Endothelial cell (in vitro differentiated cells): ENCODE measurements at regions not wholly inside any gene's neighbourhood (a gene's known extent, or its start where the extent isn't known, plus 50 kb on each side); places are given as distances from the start of the nearest gene placed in this dataset.

Source experiments
- DNase-seq: peaks from one replicate; pipeline ENCODE4 v3.0.0; 2021; ENCODE audit warnings: low spot score
- H3K27ac Mint-ChIP-seq: one replicate; pipeline ENCODE4 v1.8.0; 2021; ENCODE audit warnings: mixed read lengths, inconsistent platforms; ENCODE audit not compliant: unreplicated experiment
- H3K27me3 Mint-ChIP-seq: one replicate; pipeline ENCODE4 v1.8.0; 2021; ENCODE audit warnings: mild to moderate bottlenecking, moderate library complexity, mixed read lengths, inconsistent platforms; ENCODE audit not compliant: unreplicated experiment
- H3K36me3 Mint-ChIP-seq: one replicate; pipeline ENCODE4 v1.8.0; 2021; ENCODE audit warnings: mild to moderate bottlenecking, low read depth, mixed read lengths, inconsistent platforms; ENCODE audit not compliant: unreplicated experiment
- H3K4me1 Mint-ChIP-seq: one replicate; pipeline ENCODE4 v1.8.0; 2021; ENCODE audit warnings: mild to moderate bottlenecking, mixed read lengths, inconsistent platforms; ENCODE audit not compliant: unreplicated experiment
- H3K4me3 Mint-ChIP-seq: one replicate; pipeline ENCODE4 v1.8.0; 2021; ENCODE audit warnings: mild to moderate bottlenecking, mixed read lengths, inconsistent platforms; ENCODE audit not compliant: unreplicated experiment
- H3K9me3 Mint-ChIP-seq: one replicate; pipeline ENCODE4 v1.8.0; 2021; ENCODE audit warnings: mixed read lengths, inconsistent platforms; ENCODE audit not compliant: unreplicated experiment
- TF ChIP-seq, protein P1 (sequence below): fragments of 200-600 bp; sonication (generic); IDR thresholded peaks from one replicate; pipeline ENCODE4 v1.5.0; 2021; ENCODE audit warnings: antibody characterized with exemption; ENCODE audit not compliant: unreplicated experiment

DNA sequence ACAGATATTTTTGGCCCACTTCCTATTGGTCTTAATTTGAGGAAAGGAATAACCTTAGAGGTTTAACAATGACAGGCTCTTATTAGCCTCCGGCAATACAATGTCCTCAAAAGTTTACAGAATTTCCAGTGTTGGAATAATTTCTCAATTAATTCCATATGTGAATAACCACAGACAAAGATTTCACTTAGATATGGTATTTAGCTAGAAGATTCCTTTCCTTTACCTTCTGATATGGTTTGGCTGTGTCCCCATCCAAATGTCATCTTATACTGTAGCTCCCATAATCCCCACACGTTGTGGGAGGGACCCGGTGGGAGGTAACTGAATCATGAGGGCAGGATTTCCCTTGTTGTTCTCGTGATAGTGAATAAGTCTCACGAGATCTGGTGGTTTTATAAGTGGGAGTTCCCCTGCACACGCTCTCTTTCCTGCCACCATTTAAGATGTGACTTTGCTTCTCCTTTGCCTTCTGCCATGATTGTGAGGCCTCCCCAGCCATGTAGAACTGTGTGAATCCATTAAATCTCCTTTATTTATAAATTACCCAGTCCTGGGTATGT lies 54.9 kb upstream of the RGS7 start:
- no peaks in the 10 kb centered on the region for H3K4me1 Mint-ChIP-seq
- H3K4me3 Mint-ChIP-seq = no peak overlapping the region
- no peaks in the 10 kb centered on the region for H3K9me3 Mint-ChIP-seq
- no peaks in the 10 kb centered on the region for H3K36me3 Mint-ChIP-seq
- TF ChIP-seq, protein P1, sequence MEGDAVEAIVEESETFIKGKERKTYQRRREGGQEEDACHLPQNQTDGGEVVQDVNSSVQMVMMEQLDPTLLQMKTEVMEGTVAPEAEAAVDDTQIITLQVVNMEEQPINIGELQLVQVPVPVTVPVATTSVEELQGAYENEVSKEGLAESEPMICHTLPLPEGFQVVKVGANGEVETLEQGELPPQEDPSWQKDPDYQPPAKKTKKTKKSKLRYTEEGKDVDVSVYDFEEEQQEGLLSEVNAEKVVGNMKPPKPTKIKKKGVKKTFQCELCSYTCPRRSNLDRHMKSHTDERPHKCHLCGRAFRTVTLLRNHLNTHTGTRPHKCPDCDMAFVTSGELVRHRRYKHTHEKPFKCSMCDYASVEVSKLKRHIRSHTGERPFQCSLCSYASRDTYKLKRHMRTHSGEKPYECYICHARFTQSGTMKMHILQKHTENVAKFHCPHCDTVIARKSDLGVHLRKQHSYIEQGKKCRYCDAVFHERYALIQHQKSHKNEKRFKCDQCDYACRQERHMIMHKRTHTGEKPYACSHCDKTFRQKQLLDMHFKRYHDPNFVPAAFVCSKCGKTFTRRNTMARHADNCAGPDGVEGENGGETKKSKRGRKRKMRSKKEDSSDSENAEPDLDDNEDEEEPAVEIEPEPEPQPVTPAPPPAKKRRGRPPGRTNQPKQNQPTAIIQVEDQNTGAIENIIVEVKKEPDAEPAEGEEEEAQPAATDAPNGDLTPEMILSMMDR = no peak
- DNase-seq = no peak
- no peak overlapping the region for H3K27ac Mint-ChIP-seq
- H3K27me3 Mint-ChIP-seq = peaks cover 2% of the 10 kb centered on the region

DNA sequence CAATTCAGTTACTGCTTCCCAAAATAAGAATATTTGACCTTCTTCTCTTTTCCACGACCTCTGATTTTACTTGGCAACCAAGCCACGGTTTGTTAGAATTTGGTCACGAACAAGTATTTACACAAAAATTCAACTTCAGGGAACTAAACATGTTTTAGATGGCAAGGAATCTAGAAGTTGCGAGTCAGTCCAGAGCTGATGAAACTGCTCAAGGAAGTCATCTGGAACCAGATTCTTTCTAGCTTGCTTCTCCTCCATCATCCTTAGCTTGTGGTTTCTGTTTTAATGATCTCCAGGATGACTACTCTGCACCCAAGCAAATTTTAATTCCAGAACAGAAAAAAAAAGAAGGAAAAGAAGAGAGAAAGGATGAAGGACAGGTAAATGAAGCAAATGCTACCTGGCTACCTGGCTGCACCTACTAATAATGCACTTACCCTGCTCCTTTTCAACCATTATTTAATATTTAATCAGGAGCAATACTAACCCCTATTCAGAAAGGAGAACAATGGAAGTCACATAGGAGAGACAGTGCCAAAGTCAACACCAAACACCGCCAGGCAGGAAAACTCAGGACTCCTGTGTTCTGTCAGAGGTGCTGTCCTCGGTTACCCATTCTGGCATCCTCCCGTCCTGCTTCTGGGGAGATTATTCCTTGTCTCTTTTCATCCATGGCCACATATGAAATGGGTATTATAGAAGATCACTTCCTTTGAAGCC lies 54.2 kb upstream of the RGS7 start:
- H3K27me3 Mint-ChIP-seq = peaks cover 2% of the 10 kb centered on the region
- H3K27ac Mint-ChIP-seq = no peak overlapping the region
- DNase-seq = no peak
- no peaks in the 10 kb centered on the region for H3K36me3 Mint-ChIP-seq
- H3K9me3 Mint-ChIP-seq = no peaks in the 10 kb centered on the region
- no peaks in the 10 kb centered on the region for H3K4me1 Mint-ChIP-seq
- TF ChIP-seq, protein P1 = no peak
- H3K4me3 Mint-ChIP-seq = no peak overlapping the region

DNA sequence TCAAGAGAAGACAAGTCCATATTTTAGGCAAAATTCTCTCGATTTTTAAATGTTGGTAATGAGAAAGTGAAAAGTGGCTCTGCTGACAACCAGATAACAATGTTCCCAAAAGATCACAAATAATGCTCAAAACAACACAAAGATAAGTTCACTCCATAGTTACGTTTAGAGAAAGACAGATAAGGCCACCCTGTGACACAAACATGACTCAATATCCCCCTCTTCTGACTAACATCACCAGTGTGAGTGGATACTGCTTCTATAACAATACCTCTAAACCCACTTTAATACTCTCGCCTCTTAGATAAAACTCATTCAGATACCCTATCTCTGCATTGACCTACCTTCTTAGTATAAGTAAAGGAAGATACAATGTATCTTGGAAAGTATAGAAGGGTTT lies 51.2 kb upstream of the RGS7 start:
- Mint-ChIP-seq H3K27me3 (peaks cover 2% of the 10 kb centered on the region), H3K36me3 (no peaks in the 10 kb centered on the region), H3K4me3 (no peak overlapping the region), H3K27ac (no peak overlapping the region), H3K9me3 (no peaks in the 10 kb centered on the region), H3K4me1 (no peaks in the 10 kb centered on the region)
- TF ChIP-seq, protein P1 = no peak
- DNase-seq = no peak
